GM12878 (cell line): ENCODE measurements at regions not wholly inside any gene's neighbourhood (a gene's known extent, or its start where the extent isn't known, plus 50 kb on each side); places are given as distances from the start of the nearest gene placed in this dataset.

Experiments
- ATAC-seq: fragments of 200-7000 bp; cut with Tn5 transposase; 3 replicates; pipeline ENCODE4 v1.9.1; 2020; ENCODE audit warnings: mild to moderate bottlenecking, moderate library complexity
- BruUV-seq: library from RNA; stranded (reverse); fragments of 400-500 nt; replicated peaks from 2 replicates; lab custom pipeline; 2021; lab: Mats Ljungman, UMichigan
- CTCF ChIA-PET: fragments of 300-600 bp; sonication (Branson Sonifier 250); formaldehyde crosslinking; extraction: SDS; loops from one replicate; lab custom pipeline; 2021; ENCODE audit warnings: inconsistent platforms; lab: Yijun Ruan, JAX
- POLR2A ChIA-PET: fragments of 350-600 bp; formaldehyde crosslinking; extraction: SDS; loops from one replicate; lab custom pipeline; 2021; ENCODE audit warnings: inconsistent platforms; lab: Charles Lee
- RAD21 ChIA-PET: fragments of 300-600 bp; sonication (Branson Sonifier 250); formaldehyde crosslinking; loops from one replicate; lab custom pipeline; 2023; ENCODE audit warnings: antibody characterized with exemption; ENCODE audit not compliant: unreplicated experiment; lab: Charles Lee
- SMC1A ChIA-PET: fragments of 300-600 bp; sonication (Branson Sonifier 250); formaldehyde crosslinking; loops from one replicate; lab custom pipeline; 2023; ENCODE audit not compliant: unreplicated experiment, uncharacterized antibody; lab: Charles Lee
- DNase-seq: peaks from one replicate; pipeline ENCODE4 v3.0.0-alpha.2; 2011; ENCODE audit warnings: low read depth, low spot score
- FAIRE-seq: peaks from 3 replicates; lab custom pipeline; 2011; peaks lifted over from hg19 to GRCh38; lab: Jason Lieb, UNC
- H2AFZ ChIP-seq: 2 replicates; pipeline ENCODE4 v1.6.0; 2011; ENCODE audit warnings: low read depth, low read length, control low read depth; ENCODE audit not compliant: control insufficient read depth
- H3K27ac ChIP-seq: 2 replicates; pipeline ENCODE4 v1.5.1; 2011; ENCODE audit warnings: control low read depth; ENCODE audit not compliant: control insufficient read depth, insufficient read depth
- H3K27me3 ChIP-seq, 2 experiments: replicated peaks in 1 of 2; 2 replicates each; pipeline versions ENCODE4 v1.6.0 to v1.6.1; 2011; ENCODE audit warnings: low read length in 1 of 2; ENCODE audit not compliant: control insufficient read depth in 2 of 2, insufficient read depth in 2 of 2
- H3K36me3 ChIP-seq, 2 experiments: 2 replicates each; pipeline ENCODE4 v1.5.1; 2011; ENCODE audit warnings: low read length in 1 of 2; ENCODE audit not compliant: control insufficient read depth in 2 of 2, insufficient read depth in 2 of 2
- H3K4me1 ChIP-seq: 2 replicates; pipeline ENCODE4 v1.6.1; 2011; ENCODE audit warnings: mild to moderate bottlenecking, low read length, moderate library complexity, mixed read lengths; ENCODE audit not compliant: control insufficient read depth, insufficient read depth
- H3K4me2 ChIP-seq: 2 replicates; pipeline ENCODE4 v1.6.0; 2011; ENCODE audit warnings: control low read depth; ENCODE audit not compliant: control insufficient read depth, insufficient read depth
- H3K4me3 ChIP-seq: fragments of 200-600 bp; sonication (generic); 2 replicates; pipeline ENCODE4 v1.5.1; 2016
- H3K79me2 ChIP-seq: 2 replicates; pipeline ENCODE4 v1.6.0; 2011; ENCODE audit warnings: low read length; ENCODE audit not compliant: control insufficient read depth, insufficient read depth
- H3K9ac ChIP-seq: 2 replicates; pipeline ENCODE4 v1.8.0; 2011; ENCODE audit warnings: low read length, control low read depth, mixed read lengths; ENCODE audit not compliant: control insufficient read depth, insufficient read depth
- H3K9me3 ChIP-seq: replicated peaks from 3 replicates; pipeline ENCODE4 v1.5.1; 2011; ENCODE audit warnings: mild to moderate bottlenecking, low read length; ENCODE audit not compliant: control insufficient read depth, insufficient read depth
- H4K20me1 ChIP-seq: 2 replicates; pipeline ENCODE4 v1.6.0; 2011; ENCODE audit not compliant: control insufficient read depth, insufficient read depth
- BCL11A ChIP-seq: IDR thresholded peaks from 2 replicates; pipeline ENCODE4 v1.6.1; 2011; ENCODE audit warnings: low read depth, low read length
- CBFB ChIP-seq: IDR thresholded peaks from 2 replicates; pipeline ENCODE4 v1.6.1; 2016; ENCODE audit warnings: antibody characterized with exemption, low read depth
- CBX3 ChIP-seq: fragments of 200-600 bp; sonication (generic); IDR thresholded peaks from 2 replicates; pipeline ENCODE4 v1.6.1; 2016; ENCODE audit warnings: low read depth, borderline replicate concordance
- CHD1 ChIP-seq: IDR thresholded peaks from 2 replicates; pipeline ENCODE4 v1.6.1; 2012; ENCODE audit warnings: low read depth, low read length, improper control_type of control experiment
- EED ChIP-seq: sonication (generic); IDR thresholded peaks from 2 replicates; pipeline ENCODE4 v1.6.1; 2016; ENCODE audit warnings: antibody characterized with exemption, low read depth
- EZH2 ChIP-seq: IDR thresholded peaks from 2 replicates; pipeline ENCODE4 v1.6.1; 2012; ENCODE audit warnings: low read depth, mild to moderate bottlenecking, control low read depth, inconsistent platforms, low read length, borderline replicate concordance; ENCODE audit not compliant: control insufficient read depth
- FOXK2 ChIP-seq: fragments of 450-650 bp; IDR thresholded peaks from 2 replicates; pipeline ENCODE4 v1.6.1; 2017; ENCODE audit warnings: mild to moderate bottlenecking, moderate library complexity
- FOXM1 ChIP-seq: IDR thresholded peaks from 2 replicates; pipeline ENCODE4 v1.6.1; 2012; ENCODE audit warnings: low read depth, mild to moderate bottlenecking, inconsistent platforms, low read length, moderate library complexity
- IKZF2 ChIP-seq, 2 experiments: fragments of 450-650 bp; IDR thresholded peaks; 2 replicates each; pipeline ENCODE4 v1.6.1; 2017; ENCODE audit warnings: mild to moderate bottlenecking in 2 of 2, moderate library complexity in 2 of 2
- MEF2B ChIP-seq: fragments of 450-650 bp; IDR thresholded peaks from 2 replicates; pipeline ENCODE4 v1.6.1; 2018; ENCODE audit warnings: mild to moderate bottlenecking, moderate library complexity; ENCODE audit not compliant: partially characterized antibody, poor library complexity, severe bottlenecking
- RUNX3 ChIP-seq: IDR thresholded peaks from 2 replicates; pipeline ENCODE4 v1.6.1; 2012; ENCODE audit warnings: low read length, inconsistent platforms
- SP1 ChIP-seq: IDR thresholded peaks from one replicate; pipeline ENCODE4 v1.6.1; 2011; ENCODE audit warnings: low read depth, low read length
- SPI1 ChIP-seq: IDR thresholded peaks from 2 replicates; pipeline ENCODE4 v1.6.1; 2011; ENCODE audit warnings: low read depth, mild to moderate bottlenecking, low read length, moderate library complexity, borderline replicate concordance; ENCODE audit not compliant: insufficient read depth
- SRF ChIP-seq, 2 experiments: IDR thresholded peaks; 2 replicates each; pipeline ENCODE4 v1.6.1; 2011; ENCODE audit warnings: low read depth in 2 of 2, low read length in 2 of 2, mild to moderate bottlenecking in 1 of 2, moderate library complexity in 1 of 2
- STAT1 ChIP-seq: fragments of 450-650 bp; conservative IDR thresholded peaks from 2 replicates; pipeline ENCODE4 v1.6.1; 2014; ENCODE audit warnings: antibody characterized with exemption, mild to moderate bottlenecking
- YY1 ChIP-seq: IDR thresholded peaks from 2 replicates; pipeline ENCODE4 v1.6.1; 2011; ENCODE audit warnings: low read depth, mild to moderate bottlenecking, low read length
- ZBED1 ChIP-seq: IDR thresholded peaks from 2 replicates; pipeline ENCODE4 v1.6.1; 2016; ENCODE audit warnings: borderline replicate concordance
- ZNF274 ChIP-seq: IDR thresholded peaks from one replicate; pipeline ENCODE4 v1.8.0; 2011; ENCODE audit not compliant: insufficient read length, insufficient read depth
- WGBS: methylation state at CpG from one replicate; pipeline ENCODE4 v1.1.6; 2016; ENCODE audit warnings: low lambda C conversion rate; ENCODE audit not compliant: insufficient replicate concordance, insufficient coverage; ENCODE audit errors: missing lambda C conversion rate; 5-methylcytosine and 5-hydroxymethylcytosine counted together
- in situ Hi-C: fragments of 300-500 bp; cut with MboI; formaldehyde crosslinking; loops from 9 replicates; pipeline ENCODE4 v1.14.3; 2018; ENCODE audit warnings: mixed read lengths
- intact Hi-C: fragments of 100-400 bp; cut with micrococcal nuclease; formaldehyde crosslinking; loops from one replicate; pipeline ENCODE4 v1.14.2; 2022; ENCODE audit not compliant: unreplicated experiment
- TF ChIP-seq, protein P1 (sequence below): IDR thresholded peaks from 2 replicates; pipeline ENCODE4 v1.6.1; 2011; ENCODE audit warnings: low read depth, low read length, improper control_type of control experiment, borderline replicate concordance
- TF ChIP-seq, protein P2 (sequence below): IDR thresholded peaks from 2 replicates; pipeline ENCODE4 v1.6.1; 2012; ENCODE audit warnings: low read depth, low read length, improper control_type of control experiment

DNA sequence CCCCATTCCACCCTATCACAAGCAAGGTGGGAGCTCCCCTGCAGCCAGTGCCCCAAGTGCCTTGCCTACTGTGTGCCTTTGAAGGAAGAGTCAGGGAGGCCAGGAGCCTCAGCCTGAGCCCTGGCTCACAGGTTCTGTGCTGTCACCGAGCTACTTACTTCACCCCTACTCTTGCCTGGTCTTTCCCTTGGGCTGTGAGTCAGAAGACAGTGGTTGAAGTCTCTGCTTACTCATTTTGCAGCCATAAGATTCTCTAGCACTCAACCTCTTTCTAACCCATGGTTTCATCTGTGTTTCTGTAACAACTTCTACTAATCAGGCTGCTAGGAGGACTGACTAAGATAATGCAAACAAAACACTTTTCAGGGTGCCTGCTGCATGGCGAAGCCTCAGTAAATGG is 114.5 kb downstream of the PLCE1 start:
- Histone ChIP-seq H2AFZ (no peak overlapping the region), H3K79me2 (no peaks in the 10 kb centered on the region), H3K9ac (no peak overlapping the region), H3K4me1 (no peaks in the 10 kb centered on the region), H3K27ac (no peak overlapping the region), H3K9me3 (no peaks in the 10 kb centered on the region), H3K27me3 (0 out of 4 replicates have a peak, but pooled peaks cover 0 to 1% of the 10 kb centered on the region in 2 experiments), H3K4me3 (no peak overlapping the region), H3K4me2 (no peak overlapping the region), H4K20me1 (no peaks in the 10 kb centered on the region), H3K36me3 (no peaks in the 10 kb centered on the region)
- intact Hi-C loops (no loop called here), in situ Hi-C loops (no loop called here)
- TF ChIP-seq CBFB (no peak), SRF (IDR thresholded peaks at IDR 0.05; ENCODE audit: low read depth in 2 of 2, low read length in 2 of 2) (no peak), ZNF274 (no peak), ZBED1 (no peak), FOXM1 (no peak)
- TF ChIP-seq, protein P1, sequence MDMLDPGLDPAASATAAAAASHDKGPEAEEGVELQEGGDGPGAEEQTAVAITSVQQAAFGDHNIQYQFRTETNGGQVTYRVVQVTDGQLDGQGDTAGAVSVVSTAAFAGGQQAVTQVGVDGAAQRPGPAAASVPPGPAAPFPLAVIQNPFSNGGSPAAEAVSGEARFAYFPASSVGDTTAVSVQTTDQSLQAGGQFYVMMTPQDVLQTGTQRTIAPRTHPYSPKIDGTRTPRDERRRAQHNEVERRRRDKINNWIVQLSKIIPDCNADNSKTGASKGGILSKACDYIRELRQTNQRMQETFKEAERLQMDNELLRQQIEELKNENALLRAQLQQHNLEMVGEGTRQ, result no peak
- ChIA-PET SMC1A (interaction anchor here (0.6 kb wide), 1 partner anchor 84 kb away, joined by 3 read pairs; no protein-coding TSS in a partner anchor), RAD21 (no interaction called here), CTCF (no interaction called here), POLR2A (no interaction called here)
- 4% methylated on average over 2 of the region's 2 CpGs for WGBS
- DNase-seq (no peak), FAIRE-seq (no peak), ATAC-seq (no peak)
- no TSS peak for BruUV-seq

DNA sequence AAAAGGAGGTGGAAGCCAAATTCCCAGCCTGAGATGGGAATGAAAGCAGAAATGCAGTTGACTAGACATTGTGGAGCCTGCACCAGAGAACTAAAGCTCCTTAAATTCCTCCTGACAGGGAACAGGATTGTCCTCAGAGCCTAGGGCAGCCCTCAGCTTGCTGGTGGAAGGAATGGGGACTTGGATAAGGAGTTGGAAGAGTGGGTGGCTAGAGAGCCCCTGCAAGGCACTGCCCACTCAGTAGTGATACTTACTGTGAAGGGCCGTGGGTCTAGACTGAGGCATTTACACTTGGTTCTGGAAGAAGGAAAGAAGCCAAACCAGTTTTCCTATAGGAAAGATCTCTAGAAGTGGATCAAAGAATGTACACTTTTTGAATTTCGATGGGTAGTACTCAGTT is 117.6 kb downstream of the PLCE1 start:
- Histone ChIP-seq H2AFZ (no peak overlapping the region), H4K20me1 (no peaks in the 10 kb centered on the region), H3K79me2 (no peaks in the 10 kb centered on the region), H3K4me2 (no peak overlapping the region), H3K9ac (no peak overlapping the region), H3K4me1 (no peaks in the 10 kb centered on the region), H3K27me3 (peaks cover 0 to 1% of the 10 kb centered on the region in 2 experiments; a peak in 1 of 4 replicates), H3K4me3 (no peak overlapping the region), H3K36me3 (no peaks in the 10 kb centered on the region), H3K9me3 (no peaks in the 10 kb centered on the region), H3K27ac (no peak overlapping the region)
- ATAC-seq (no peak), DNase-seq (no peak), FAIRE-seq (no peak)
- in situ Hi-C loops, result no loop called here
- SMC1A ChIA-PET, result no interaction called here
- no TSS peak for BruUV-seq
- POLR2A ChIA-PET, result no interaction called here
- RAD21 ChIA-PET, result no interaction called here
- WGBS, result 0% methylated on average over 2 of the region's 2 CpGs
- CTCF ChIA-PET, result interaction anchor here (0.6 kb wide), 1 partner anchor 34 kb away, joined by 3 read pairs; no protein-coding TSS in a partner anchor
- intact Hi-C loops, result no loop called here
- TF ChIP-seq RUNX3, result no peak
- no peak for TF ChIP-seq STAT1
- TF ChIP-seq SP1, result no peak
- TF ChIP-seq, protein P2, sequence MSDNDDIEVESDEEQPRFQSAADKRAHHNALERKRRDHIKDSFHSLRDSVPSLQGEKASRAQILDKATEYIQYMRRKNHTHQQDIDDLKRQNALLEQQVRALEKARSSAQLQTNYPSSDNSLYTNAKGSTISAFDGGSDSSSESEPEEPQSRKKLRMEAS, result no peak
- no peak for TF ChIP-seq SPI1
- no peak for TF ChIP-seq MEF2B
- TF ChIP-seq BCL11A, result no peak
- TF ChIP-seq FOXK2, result no peak
- no peak for TF ChIP-seq CHD1
- TF ChIP-seq EED, result no peak
- no peak for TF ChIP-seq EZH2
- TF ChIP-seq YY1, result no peak
- no peak for TF ChIP-seq CBX3
- TF ChIP-seq IKZF2 (IDR thresholded peaks at IDR 0.05), result no peak
